Progenitor cell of endocrine pancreas (in vitro differentiated cells): ENCODE measurements at regions not wholly inside any gene's neighbourhood (a gene's known extent, or its start where the extent isn't known, plus 50 kb on each side); places are given as distances from the start of the nearest gene placed in this dataset.

Source experiments
- DNase-seq: peaks from one replicate; pipeline ENCODE4 v3.0.0; 2021; ENCODE audit warnings: low spot score; ENCODE audit not compliant: unreplicated experiment
- H3K27ac Mint-ChIP-seq: 2 replicates; pipeline ENCODE4 v1.8.0; 2021; ENCODE audit warnings: mild to moderate bottlenecking, moderate library complexity, mixed read lengths
- H3K27me3 Mint-ChIP-seq: 2 replicates; pipeline ENCODE4 v1.8.0; 2021; ENCODE audit warnings: mixed read lengths
- H3K36me3 Mint-ChIP-seq: 2 replicates; pipeline ENCODE4 v1.8.0; 2022; ENCODE audit warnings: mixed read lengths; ENCODE audit not compliant: insufficient read depth
- H3K4me1 Mint-ChIP-seq: 2 replicates; pipeline ENCODE4 v1.8.0; 2021; ENCODE audit warnings: low read depth, mixed read lengths
- H3K4me3 Mint-ChIP-seq: 2 replicates; pipeline ENCODE4 v1.8.0; 2021; ENCODE audit warnings: low read depth, mild to moderate bottlenecking, moderate library complexity, mixed read lengths
- H3K9me3 Mint-ChIP-seq: 2 replicates; pipeline ENCODE4 v1.8.0; 2021; ENCODE audit warnings: low read depth, mixed read lengths
- CTCF ChIP-seq: fragments of 200-600 bp; sonication (generic); IDR thresholded peaks from one replicate; pipeline ENCODE4 v1.5.0; 2021; ENCODE audit warnings: antibody characterized with exemption, mild to moderate bottlenecking; ENCODE audit not compliant: unreplicated experiment

- no peak for TF ChIP-seq CTCF
- Mint-ChIP-seq H3K27me3 (peaks cover 17% of the 10 kb centered on the region), H3K27ac (no peak overlapping the region), H3K4me1 (no peaks in the 10 kb centered on the region), H3K4me3 (no peak overlapping the region), H3K36me3 (no peaks in the 10 kb centered on the region), H3K9me3 (peaks cover 4% of the 10 kb centered on the region)
- DNase-seq = no peak
Observed at GRCh38 chr6:159466926-159467325, 226.1 kb downstream of the SOD2 start.

GRCh38 chr6:159464816-159465215 is 228.2 kb downstream of the SOD2 start:
- Mint-ChIP-seq H3K27ac (no peak overlapping the region), H3K27me3 (peaks cover 24% of the 10 kb centered on the region), H3K36me3 (no peaks in the 10 kb centered on the region), H3K4me1 (no peaks in the 10 kb centered on the region), H3K4me3 (no peak overlapping the region), H3K9me3 (no peaks in the 10 kb centered on the region)
- DNase-seq = no peak
- TF ChIP-seq CTCF = no peak

- peaks cover 24% of the 10 kb centered on the region for H3K27me3 Mint-ChIP-seq
- no peaks in the 10 kb centered on the region for H3K9me3 Mint-ChIP-seq
- no peaks in the 10 kb centered on the region for H3K4me1 Mint-ChIP-seq
- H3K36me3 Mint-ChIP-seq = no peaks in the 10 kb centered on the region
- no peak for DNase-seq
- peak; percentile 66 for TF ChIP-seq CTCF
- H3K27ac Mint-ChIP-seq = no peak overlapping the region
- no peak overlapping the region for H3K4me3 Mint-ChIP-seq
Observed at GRCh38 chr6:159463119-159463829, 229.8 kb downstream of the SOD2 start.

GRCh38 chr6:159462431-159462830 is 230.6 kb downstream of the SOD2 start:
- peaks cover 24% of the 10 kb centered on the region for H3K27me3 Mint-ChIP-seq
- no peak overlapping the region for H3K4me3 Mint-ChIP-seq
- H3K36me3 Mint-ChIP-seq = no peaks in the 10 kb centered on the region
- DNase-seq = no peak
- no peaks in the 10 kb centered on the region for H3K9me3 Mint-ChIP-seq
- H3K27ac Mint-ChIP-seq = no peak overlapping the region
- no peak for TF ChIP-seq CTCF
- H3K4me1 Mint-ChIP-seq = no peaks in the 10 kb centered on the region

- no peak for DNase-seq
- Mint-ChIP-seq H3K27me3 (peaks cover 24% of the 10 kb centered on the region), H3K4me3 (no peak overlapping the region), H3K4me1 (no peaks in the 10 kb centered on the region), H3K27ac (no peak overlapping the region), H3K36me3 (no peaks in the 10 kb centered on the region), H3K9me3 (no peaks in the 10 kb centered on the region)
- no peak for TF ChIP-seq CTCF
Observed at GRCh38 chr6:159461998-159462397, 231.0 kb downstream of the SOD2 start.
